HEK293T (cell line): ENCODE measurements at regions not wholly inside any gene's neighbourhood (a gene's known extent, or its start where the extent isn't known, plus 50 kb on each side); places are given as distances from the start of the nearest gene placed in this dataset.

Experiments used
- CTCF ChIA-PET: fragments of 350-600 bp; formaldehyde crosslinking; extraction: SDS; loops from one replicate; lab custom pipeline; 2021; ENCODE audit warnings: antibody characterized with exemption, inconsistent platforms; lab: Yijun Ruan, JAX
- POLR2A ChIA-PET: fragments of 350-600 bp; formaldehyde crosslinking; extraction: SDS; loops from one replicate; lab custom pipeline; 2020; ENCODE audit warnings: antibody characterized with exemption, inconsistent platforms; lab: Yijun Ruan, JAX
- DNase-seq: peaks from one replicate; pipeline ENCODE4 v3.0.0; 2012; ENCODE audit warnings: mixed read lengths; ENCODE audit errors: extremely low spot score
- ARNT ChIP-seq: fragments of 450-650 bp; IDR thresholded peaks from 2 replicates; pipeline ENCODE4 v1.6.1; 2017; ENCODE audit warnings: mild to moderate bottlenecking
- BHLHE40 ChIP-seq: fragments of 450-650 bp; IDR thresholded peaks from 2 replicates; pipeline ENCODE4 v1.6.1; 2016; ENCODE audit warnings: mild to moderate bottlenecking, moderate library complexity, borderline replicate concordance
- CTBP1 ChIP-seq: fragments of 450-650 bp; IDR thresholded peaks from 2 replicates; pipeline ENCODE4 v1.6.1; 2016; ENCODE audit warnings: borderline replicate concordance
- ELF4 ChIP-seq: fragments of 450-650 bp; IDR thresholded peaks from 2 replicates; pipeline ENCODE4 v1.6.1; 2017; ENCODE audit warnings: antibody characterized with exemption
- FOXA1 ChIP-seq: fragments of 450-650 bp; IDR thresholded peaks from 2 replicates; pipeline ENCODE4 v1.6.1; 2016; ENCODE audit warnings: mild to moderate bottlenecking
- FOXK2 ChIP-seq: fragments of 450-650 bp; IDR thresholded peaks from 2 replicates; pipeline ENCODE4 v1.6.1; 2016; ENCODE audit warnings: mild to moderate bottlenecking
- FOXM1 ChIP-seq: fragments of 450-650 bp; IDR thresholded peaks from 2 replicates; pipeline ENCODE4 v1.6.1; 2017; ENCODE audit warnings: mild to moderate bottlenecking, borderline replicate concordance
- HDGF ChIP-seq: fragments of 450-650 bp; IDR thresholded peaks from 2 replicates; pipeline ENCODE4 v1.6.1; 2017; ENCODE audit warnings: antibody characterized with exemption, borderline replicate concordance
- L3MBTL2 ChIP-seq: fragments of 450-650 bp; conservative IDR thresholded peaks from 2 replicates; pipeline ENCODE4 v1.6.1; 2016; ENCODE audit warnings: mild to moderate bottlenecking
- LEF1 ChIP-seq: fragments of 450-650 bp; IDR thresholded peaks from 2 replicates; pipeline ENCODE4 v1.6.1; 2017; ENCODE audit warnings: mild to moderate bottlenecking, borderline replicate concordance
- NFRKB ChIP-seq: fragments of 450-650 bp; IDR thresholded peaks from 2 replicates; pipeline ENCODE4 v1.6.1; 2016; ENCODE audit warnings: mild to moderate bottlenecking, moderate library complexity
- SP1 ChIP-seq: fragments of 450-650 bp; IDR thresholded peaks from 2 replicates; pipeline ENCODE4 v1.6.1; 2017
- SUZ12 ChIP-seq: fragments of 450-650 bp; IDR thresholded peaks from 2 replicates; pipeline ENCODE4 v1.6.1; 2016; ENCODE audit warnings: mild to moderate bottlenecking
- TARDBP ChIP-seq: fragments of 450-650 bp; IDR thresholded peaks from 2 replicates; pipeline ENCODE4 v1.6.1; 2016
- ZNF384 ChIP-seq: fragments of 450-650 bp; IDR thresholded peaks from 2 replicates; pipeline ENCODE4 v1.6.1; 2016
- TF ChIP-seq, protein P1 (sequence below): fragments of 450-650 bp; IDR thresholded peaks from 2 replicates; pipeline ENCODE4 v1.6.1; 2016

DNA sequence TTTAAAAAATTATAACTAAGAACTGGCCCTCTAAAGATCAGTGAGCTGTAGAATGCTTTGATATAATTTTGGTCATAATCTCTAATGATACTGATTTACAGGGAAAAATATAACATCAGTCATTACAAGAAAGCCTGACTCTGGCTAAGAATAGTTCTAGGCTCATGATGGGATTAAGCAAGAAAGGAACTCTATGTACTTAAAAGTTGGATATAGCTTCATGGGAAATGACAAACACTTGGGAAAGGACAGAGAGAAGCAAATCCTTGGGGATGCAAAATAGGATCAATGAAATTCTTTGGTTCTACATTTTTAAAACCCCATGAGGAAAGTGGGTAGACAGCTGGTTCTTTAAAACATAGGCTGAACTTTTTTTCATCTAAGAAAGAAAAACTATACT is 472.7 kb upstream of the NR2F2 start:
- DNase-seq: no peak
- no peak for TF ChIP-seq SUZ12
- no peak for TF ChIP-seq NFRKB
- no peak for TF ChIP-seq SP1
- TF ChIP-seq TARDBP: no peak
- no peak for TF ChIP-seq ZNF384
- TF ChIP-seq FOXK2: no peak
- TF ChIP-seq L3MBTL2: no peak
- no peak for TF ChIP-seq ELF4
- no peak for TF ChIP-seq FOXA1
- no peak for TF ChIP-seq HDGF
- no peak for TF ChIP-seq LEF1
- TF ChIP-seq, protein P1, sequence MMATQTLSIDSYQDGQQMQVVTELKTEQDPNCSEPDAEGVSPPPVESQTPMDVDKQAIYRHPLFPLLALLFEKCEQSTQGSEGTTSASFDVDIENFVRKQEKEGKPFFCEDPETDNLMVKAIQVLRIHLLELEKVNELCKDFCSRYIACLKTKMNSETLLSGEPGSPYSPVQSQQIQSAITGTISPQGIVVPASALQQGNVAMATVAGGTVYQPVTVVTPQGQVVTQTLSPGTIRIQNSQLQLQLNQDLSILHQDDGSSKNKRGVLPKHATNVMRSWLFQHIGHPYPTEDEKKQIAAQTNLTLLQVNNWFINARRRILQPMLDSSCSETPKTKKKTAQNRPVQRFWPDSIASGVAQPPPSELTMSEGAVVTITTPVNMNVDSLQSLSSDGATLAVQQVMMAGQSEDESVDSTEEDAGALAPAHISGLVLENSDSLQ: no peak
- no peak for TF ChIP-seq BHLHE40
- ChIA-PET CTCF (interaction anchor here (0.6 kb wide), 1 partner anchor 44 kb away, joined by 6 read pairs; no protein-coding TSS in a partner anchor), POLR2A (no interaction called here)

GRCh38 chr15:95860406-95860805 is 470.1 kb upstream of the NR2F2 start:
- ChIA-PET CTCF (no interaction called here), POLR2A (no interaction called here)
- DNase-seq: no peak
- no peak for TF ChIP-seq SP1
- TF ChIP-seq LEF1: no peak
- TF ChIP-seq SUZ12: no peak

- TF ChIP-seq LEF1 (no peak), FOXM1 (no peak), NFRKB (no peak), L3MBTL2 (no peak), TARDBP (no peak), FOXK2 (no peak), ARNT (no peak), ELF4 (no peak), SUZ12 (no peak)
- DNase-seq: no peak
- CTCF ChIA-PET: interaction anchor here (0.7 kb wide), 1 partner anchor 141 kb away, joined by 3 read pairs; no protein-coding TSS in a partner anchor
- POLR2A ChIA-PET: no interaction called here
Observed at GRCh38 chr15:95864467-95864886, 466.0 kb upstream of the NR2F2 start.

DNA sequence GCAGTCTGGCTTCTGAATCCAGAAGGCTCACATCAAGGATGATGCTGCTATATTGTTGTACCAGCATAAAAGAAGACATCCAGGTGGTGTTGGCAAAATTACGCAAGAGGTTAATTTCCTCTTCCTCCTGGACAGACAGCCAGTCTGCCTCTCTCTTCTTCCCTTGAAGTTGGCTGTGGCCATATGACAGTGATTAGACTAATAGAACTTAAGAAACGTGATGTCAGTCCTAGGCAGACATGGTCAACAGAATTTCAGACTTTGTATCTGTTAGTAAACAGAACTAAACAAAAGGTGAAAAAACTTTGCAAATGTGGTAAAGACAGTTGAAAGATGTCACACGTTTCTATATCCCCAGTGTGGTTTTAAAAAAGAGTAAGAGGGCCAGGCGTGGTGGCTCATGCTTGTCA is 465.2 kb upstream of the NR2F2 start:
- DNase-seq: no peak
- POLR2A ChIA-PET: no interaction called here
- TF ChIP-seq LEF1 (no peak), L3MBTL2 (no peak), HDGF (no peak), ARNT (no peak), NFRKB (no peak), FOXA1 (no peak), FOXK2 (no peak)
- TF ChIP-seq, protein P1: no peak
- CTCF ChIA-PET: no interaction called here

DNA sequence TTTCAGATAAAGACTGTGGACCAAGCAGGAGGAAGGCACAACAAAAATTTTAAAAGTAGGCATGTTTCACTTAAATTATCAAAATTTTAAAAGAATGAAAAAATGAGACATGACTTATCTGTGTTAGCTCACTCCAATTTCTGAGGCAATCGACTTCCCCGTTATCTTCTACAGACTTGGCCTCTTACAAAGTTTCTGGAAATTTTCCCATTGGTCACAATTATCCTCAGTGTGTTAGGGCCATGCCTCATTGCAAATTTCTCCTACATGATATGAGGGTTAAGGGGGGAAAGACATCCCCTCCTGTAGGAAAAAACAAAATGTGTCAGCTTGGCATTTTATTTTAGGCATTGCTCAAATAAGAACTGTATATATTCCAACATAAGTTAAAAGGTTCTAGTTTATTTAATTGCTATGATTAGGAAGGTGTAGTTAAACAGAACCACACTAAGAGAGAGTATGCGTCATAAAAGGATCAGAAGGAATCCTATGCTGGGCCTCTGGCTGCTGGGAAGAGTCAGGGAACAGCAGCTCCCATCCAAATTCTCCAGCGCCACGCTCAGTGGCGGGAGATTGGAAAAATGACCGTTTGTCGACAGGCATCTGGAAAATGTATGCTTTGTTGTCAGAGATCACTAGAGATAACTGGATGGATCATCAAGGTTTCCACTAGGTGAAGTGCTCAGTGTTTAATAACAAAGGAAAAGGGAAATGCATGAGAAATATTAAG is 463.6 kb upstream of the NR2F2 start:
- ChIA-PET POLR2A (no interaction called here), CTCF (no interaction called here)
- TF ChIP-seq NFRKB (no peak), LEF1 (no peak), ELF4 (no peak), HDGF (no peak), FOXA1 (no peak)
- DNase-seq: no peak

GRCh38 chr15:95868450-95868849 is 462.1 kb upstream of the NR2F2 start:
- POLR2A ChIA-PET: no interaction called here
- peak; percentile 20 for DNase-seq
- TF ChIP-seq, protein P1: peak; percentile 57
- TF ChIP-seq NFRKB: no peak
- CTCF ChIA-PET: no interaction called here

DNA sequence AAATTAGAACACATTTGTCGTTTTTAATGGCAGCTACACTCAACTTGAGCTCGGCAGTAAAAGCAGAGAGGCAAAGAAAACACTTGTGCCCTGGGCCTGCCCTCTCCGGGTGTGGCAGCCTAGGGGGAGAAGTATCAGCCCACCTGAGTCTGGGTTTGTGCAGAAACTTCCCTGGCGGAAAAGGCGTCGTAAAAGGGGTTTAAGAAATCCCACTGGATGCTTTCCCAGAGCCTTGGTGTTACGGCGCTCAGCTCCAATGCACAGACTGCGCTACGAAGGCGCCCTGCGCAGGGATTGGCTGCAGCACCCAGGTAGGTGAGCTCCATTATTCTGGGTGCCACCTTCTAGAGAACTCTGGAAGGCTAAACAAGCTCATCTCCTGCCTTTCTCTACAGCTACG is 461.5 kb upstream of the NR2F2 start:
- no peak for DNase-seq
- ChIA-PET CTCF (no interaction called here), POLR2A (no interaction called here)
- TF ChIP-seq FOXM1 (no peak), FOXA1 (no peak), ZNF384 (no peak), ARNT (no peak), LEF1 (no peak), L3MBTL2 (no peak), ELF4 (no peak), TARDBP (no peak), BHLHE40 (no peak), NFRKB (no peak), HDGF (no peak), SUZ12 (no peak), FOXK2 (no peak), CTBP1 (no peak), SP1 (no peak)
- TF ChIP-seq, protein P1: no peak
